ENCODE measurements at regions not wholly inside any gene's neighbourhood (a gene's known extent, or its start where the extent isn't known, plus 50 kb on each side); places are given as distances from the start of the nearest gene placed in this dataset.

DNA sequence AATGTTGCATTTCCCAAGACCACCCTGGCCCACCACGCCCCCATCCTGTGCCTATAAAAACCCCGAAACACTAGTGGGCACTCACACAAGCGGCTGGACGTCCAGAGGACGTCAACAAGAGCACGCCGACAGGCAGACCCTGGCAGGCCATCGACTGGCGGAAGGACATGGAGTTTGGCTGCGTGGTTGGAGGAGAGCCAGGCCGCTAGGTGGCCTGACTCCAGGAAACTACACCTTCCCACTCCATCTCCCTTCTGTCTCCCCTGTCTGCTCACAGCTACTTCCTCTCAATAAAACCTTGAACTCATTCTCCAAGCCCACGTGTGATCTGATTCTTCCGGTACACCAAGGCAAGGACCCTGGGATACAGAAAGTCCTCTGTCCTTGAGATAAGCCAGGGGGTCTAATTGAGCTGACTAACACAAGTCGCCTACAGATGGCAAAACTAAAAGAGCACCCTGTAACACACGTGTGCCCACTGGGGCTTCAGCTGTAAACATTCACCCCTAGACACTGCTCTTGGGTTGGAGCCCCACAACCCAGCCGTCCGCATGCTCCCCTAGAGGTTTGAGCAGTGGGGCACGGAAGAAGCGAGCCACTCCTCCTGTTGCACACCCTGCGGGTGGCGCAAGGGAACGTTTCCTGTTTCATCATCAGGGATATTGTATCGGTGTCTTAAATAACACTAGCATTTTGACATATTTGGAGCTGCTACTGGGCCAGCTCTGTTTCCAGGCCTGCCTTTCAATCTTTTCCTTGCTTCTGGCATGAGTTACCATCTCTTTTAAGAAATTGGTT, 54.5 kb upstream of the TAF11L2 start:
- Histone ChIP-seq H3K27me3 (ENCODE audit: control insufficient read depth, insufficient read depth, low read length) (no peaks in the 10 kb centered on the region), H3K9me1 (ENCODE audit: insufficient read depth, low read length) (no peaks in the 10 kb centered on the region), H3K14ac (replicated peaks; ENCODE audit: low read depth, low read length) (0 out of 2 replicates have a peak overlapping the region, but pooled peaks have one; percentile 2), H3K4me3 (ENCODE audit: insufficient read depth, low read depth, low read length) (no peak overlapping the region), H2BK5ac (ENCODE audit: low read depth, low read length, poor library complexity, severe bottlenecking) (no peak overlapping the region), H3K23ac (ENCODE audit: low read depth, low read length) (no peak overlapping the region), H3K18ac (ENCODE audit: low read depth, low read length) (no peak overlapping the region), H3K56ac (ENCODE audit: extremely low read depth, insufficient read depth, low read length) (no peak overlapping the region), H4K20me1 (ENCODE audit: insufficient read depth, low read length) (no peaks in the 10 kb centered on the region), H3K27ac (ENCODE audit: insufficient read depth, low read length) (no peak overlapping the region), H3K36me3 (ENCODE audit: control insufficient read depth, insufficient read depth, low read length) (no peaks in the 10 kb centered on the region), H3K9ac (ENCODE audit: low read depth, low read length) (no peak overlapping the region), H3K79me1 (ENCODE audit: low read depth in 1 of 2, low read length in 2 of 2) (no peaks in the 10 kb centered on the region), H4K8ac (ENCODE audit: low read depth in 2 of 2, low read length in 2 of 2) (no peak overlapping the region), H2AFZ (replicated peaks; ENCODE audit: low read length, poor library complexity) (no peak overlapping the region), H2AK9ac (replicated peaks; ENCODE audit: low read depth, low read length, poor library complexity) (no peak overlapping the region), H3K4ac (ENCODE audit: low read depth, low read length) (peak overlapping the region; percentile 37), H4K5ac (ENCODE audit: low read depth, low read length) (no peak overlapping the region), H4K91ac (ENCODE audit: insufficient read depth, low read depth, low read length) (no peak overlapping the region), H2AK5ac (ENCODE audit: low read depth, low read length) (peak overlapping the region; percentile 68; the same call in 1 of the 2 replicates), H3K4me1 (ENCODE audit: control insufficient read depth, insufficient read depth, low read length) (0 out of 2 replicates have a peak, but pooled peaks cover 2% of the 10 kb centered on the region), H3K9me3 (ENCODE audit: control insufficient read depth, insufficient read depth, low read length) (no peaks in the 10 kb centered on the region), H2BK15ac (ENCODE audit: low read depth, low read length) (peak overlapping the region; percentile 24; the same call in 1 of the 3 replicates), H3K4me2 (ENCODE audit: low read depth, low read length) (no peak overlapping the region), H2BK20ac (ENCODE audit: low read depth, low read length) (peak overlapping the region; percentile 39; the same call in 1 of the 2 replicates), H2BK120ac (ENCODE audit: low read depth, low read length) (peak overlapping the region; percentile 68)
- ChIA-PET POLR2A (ENCODE audit: unreplicated experiment) (no interaction called here), CTCF (no interaction called here)
- dilution Hi-C loops (cut with HindIII; ENCODE audit: low sequenced_read_pairs, unreplicated experiment) (no loop called here), in situ Hi-C loops (cut with MboI; ENCODE audit: low sequenced_read_pairs) (no loop called here), intact Hi-C loops (cut with micrococcal nuclease) (loop anchor here (5.0 kb wide), 1 partner anchor 226 kb away; the partner anchor contains the start of gene BASP1)
- no TSS peak for BruUV-seq (replicated peaks)
- ATAC-seq (ENCODE audit: low read depth) (no peak), DNase-seq (no peak)
- TF ChIP-seq SMC3 (IDR thresholded peaks at IDR 0.05; ENCODE audit: low read depth, low read length) (no peak), MXI1 (IDR thresholded peaks at IDR 0.05; ENCODE audit: borderline replicate concordance, low read depth, low read length) (no peak), MAFK (IDR thresholded peaks at IDR 0.05; ENCODE audit: low read depth, low read length) (no peak), NFE2L2 (IDR thresholded peaks at IDR 0.05; ENCODE audit: low read depth, low read length) (no peak), CHD1 (IDR thresholded peaks at IDR 0.05; ENCODE audit: low read depth, low read length) (no peak), POLR2A (IDR thresholded peaks at IDR 0.05; ENCODE audit: low read depth, low read length) (no peak), RFX5 (IDR thresholded peaks at IDR 0.05; ENCODE audit: low read depth, low read length) (no peak), MAZ (IDR thresholded peaks at IDR 0.05; ENCODE audit: borderline replicate concordance, low read depth, low read length) (no peak), BHLHE40 (IDR thresholded peaks at IDR 0.05; ENCODE audit: low read depth, low read length) (no peak)
- TF ChIP-seq, protein P1, sequence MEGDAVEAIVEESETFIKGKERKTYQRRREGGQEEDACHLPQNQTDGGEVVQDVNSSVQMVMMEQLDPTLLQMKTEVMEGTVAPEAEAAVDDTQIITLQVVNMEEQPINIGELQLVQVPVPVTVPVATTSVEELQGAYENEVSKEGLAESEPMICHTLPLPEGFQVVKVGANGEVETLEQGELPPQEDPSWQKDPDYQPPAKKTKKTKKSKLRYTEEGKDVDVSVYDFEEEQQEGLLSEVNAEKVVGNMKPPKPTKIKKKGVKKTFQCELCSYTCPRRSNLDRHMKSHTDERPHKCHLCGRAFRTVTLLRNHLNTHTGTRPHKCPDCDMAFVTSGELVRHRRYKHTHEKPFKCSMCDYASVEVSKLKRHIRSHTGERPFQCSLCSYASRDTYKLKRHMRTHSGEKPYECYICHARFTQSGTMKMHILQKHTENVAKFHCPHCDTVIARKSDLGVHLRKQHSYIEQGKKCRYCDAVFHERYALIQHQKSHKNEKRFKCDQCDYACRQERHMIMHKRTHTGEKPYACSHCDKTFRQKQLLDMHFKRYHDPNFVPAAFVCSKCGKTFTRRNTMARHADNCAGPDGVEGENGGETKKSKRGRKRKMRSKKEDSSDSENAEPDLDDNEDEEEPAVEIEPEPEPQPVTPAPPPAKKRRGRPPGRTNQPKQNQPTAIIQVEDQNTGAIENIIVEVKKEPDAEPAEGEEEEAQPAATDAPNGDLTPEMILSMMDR (conservative IDR thresholded peaks at IDR 0.05; ENCODE audit: low read depth, low read length) = no peak
- TF ChIP-seq, protein P2, sequence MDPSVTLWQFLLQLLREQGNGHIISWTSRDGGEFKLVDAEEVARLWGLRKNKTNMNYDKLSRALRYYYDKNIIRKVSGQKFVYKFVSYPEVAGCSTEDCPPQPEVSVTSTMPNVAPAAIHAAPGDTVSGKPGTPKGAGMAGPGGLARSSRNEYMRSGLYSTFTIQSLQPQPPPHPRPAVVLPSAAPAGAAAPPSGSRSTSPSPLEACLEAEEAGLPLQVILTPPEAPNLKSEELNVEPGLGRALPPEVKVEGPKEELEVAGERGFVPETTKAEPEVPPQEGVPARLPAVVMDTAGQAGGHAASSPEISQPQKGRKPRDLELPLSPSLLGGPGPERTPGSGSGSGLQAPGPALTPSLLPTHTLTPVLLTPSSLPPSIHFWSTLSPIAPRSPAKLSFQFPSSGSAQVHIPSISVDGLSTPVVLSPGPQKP (IDR thresholded peaks at IDR 0.05; ENCODE audit: borderline replicate concordance, low read depth, low read length) = no peak
- TF ChIP-seq, protein P3, sequence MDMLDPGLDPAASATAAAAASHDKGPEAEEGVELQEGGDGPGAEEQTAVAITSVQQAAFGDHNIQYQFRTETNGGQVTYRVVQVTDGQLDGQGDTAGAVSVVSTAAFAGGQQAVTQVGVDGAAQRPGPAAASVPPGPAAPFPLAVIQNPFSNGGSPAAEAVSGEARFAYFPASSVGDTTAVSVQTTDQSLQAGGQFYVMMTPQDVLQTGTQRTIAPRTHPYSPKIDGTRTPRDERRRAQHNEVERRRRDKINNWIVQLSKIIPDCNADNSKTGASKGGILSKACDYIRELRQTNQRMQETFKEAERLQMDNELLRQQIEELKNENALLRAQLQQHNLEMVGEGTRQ (IDR thresholded peaks at IDR 0.05; ENCODE audit: low read depth, low read length) = no peak
- 92% methylated on average over 8 of the region's 23 CpGs; no CpG with 5 or more reads in 1 of the 2 experiments for WGBS, 2 experiments (ENCODE audit: extremely low coverage in 2 of 2, insufficient read length in 1 of 2)

All from IMR-90 (cell line).